ENCODE measurements at regions not wholly inside any gene's neighbourhood (a gene's known extent, or its start where the extent isn't known, plus 50 kb on each side); places are given as distances from the start of the nearest gene placed in this dataset.

DNA sequence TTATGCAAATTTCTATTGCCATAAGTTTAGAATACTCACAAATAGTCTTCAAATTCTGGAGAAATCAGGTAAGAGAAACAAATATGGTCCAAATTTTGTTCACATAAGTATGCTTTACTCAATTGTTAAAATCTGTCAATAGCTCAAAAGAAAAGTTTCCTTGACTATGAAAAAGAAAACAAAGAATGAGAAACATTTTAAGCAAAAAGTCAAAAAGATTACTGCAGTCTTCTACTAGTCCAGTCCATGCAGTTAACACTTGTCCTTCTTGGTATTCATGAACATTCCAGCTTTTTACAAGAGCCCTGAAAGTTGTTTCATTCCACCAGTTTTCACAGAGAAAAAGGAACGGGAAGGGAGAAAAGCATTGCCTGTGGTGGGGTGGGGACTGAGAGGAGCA is 54.7 kb upstream of the ZXDA start (continued):
- TF ChIP-seq, protein P1, sequence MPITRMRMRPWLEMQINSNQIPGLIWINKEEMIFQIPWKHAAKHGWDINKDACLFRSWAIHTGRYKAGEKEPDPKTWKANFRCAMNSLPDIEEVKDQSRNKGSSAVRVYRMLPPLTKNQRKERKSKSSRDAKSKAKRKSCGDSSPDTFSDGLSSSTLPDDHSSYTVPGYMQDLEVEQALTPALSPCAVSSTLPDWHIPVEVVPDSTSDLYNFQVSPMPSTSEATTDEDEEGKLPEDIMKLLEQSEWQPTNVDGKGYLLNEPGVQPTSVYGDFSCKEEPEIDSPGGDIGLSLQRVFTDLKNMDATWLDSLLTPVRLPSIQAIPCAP (CRISPR knock-in tag; IDR thresholded peaks at IDR 0.05; ENCODE audit: borderline replicate concordance) = no peak
